ENCODE measurements at regions not wholly inside any gene's neighbourhood (a gene's known extent, or its start where the extent isn't known, plus 50 kb on each side); places are given as distances from the start of the nearest gene placed in this dataset.

DNA sequence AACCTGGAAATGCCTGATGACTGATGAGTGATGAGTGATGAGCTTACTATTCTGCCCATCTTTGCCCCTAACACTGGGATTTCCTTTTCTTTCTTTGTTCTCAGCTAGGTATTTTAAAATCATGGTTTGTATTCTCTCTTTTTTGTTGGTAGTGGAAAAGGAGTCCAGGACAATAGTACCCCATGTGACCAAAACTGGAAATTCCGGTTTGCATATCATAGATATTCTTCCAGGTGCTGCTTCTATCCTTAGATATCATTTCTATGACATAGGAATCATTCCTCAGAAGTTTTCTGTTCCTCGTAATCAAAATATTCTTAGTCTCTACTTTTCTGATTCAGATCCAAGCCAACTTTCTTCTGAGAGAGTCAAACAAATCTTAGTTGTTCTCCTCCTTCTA lies 320.5 kb upstream of the TET2 start:
- Histone ChIP-seq H3K27me3 (ENCODE audit: control insufficient read depth in 2 of 2, insufficient read depth in 2 of 2, low read length in 2 of 2) (no peaks in the 10 kb centered on the region), H3K4me1 (ENCODE audit: control insufficient read depth, extremely low read depth, insufficient read depth, low read length) (no peaks in the 10 kb centered on the region), H3K27ac (ENCODE audit: insufficient read depth, low read depth, low read length) (no peak overlapping the region), H3K79me2 (ENCODE audit: control insufficient read depth, insufficient read depth, low read length) (no peaks in the 10 kb centered on the region), H3K9me3 (replicated peaks; ENCODE audit: control insufficient read depth, insufficient read depth, low read length) (peaks cover 2% of the 10 kb centered on the region), H3K4me2 (ENCODE audit: insufficient read depth, low read length) (no peak overlapping the region), H4K20me1 (replicated peaks; ENCODE audit: control insufficient read depth, extremely low read depth, insufficient read depth, low read length) (no peaks in the 10 kb centered on the region), H2AFZ (ENCODE audit: low read depth, low read length) (no peak overlapping the region), H3K9me1 (replicated peaks; ENCODE audit: control insufficient read depth, extremely low read depth, insufficient read depth, low read length) (no peaks in the 10 kb centered on the region), H3K36me3 (ENCODE audit: control insufficient read depth in 2 of 2, extremely low read depth in 1 of 2, insufficient read depth in 2 of 2, low read length in 2 of 2) (no peaks in the 10 kb centered on the region), H3K9ac (replicated peaks; ENCODE audit: extremely low read depth, insufficient read depth, low read length) (no peak overlapping the region), H3K4me3 (replicated peaks in 1 of 3; ENCODE audit: insufficient read depth in 1 of 3, low read depth in 1 of 3, low read length in 3 of 3) (no peak overlapping the region)
- FAIRE-seq, result no peak
- no TSS peak for BruUV-seq (replicated peaks)
- ChIA-PET POLR2A (no interaction called here), CTCF (no interaction called here)
- intact Hi-C loops (cut with micrococcal nuclease), result no loop called here
- TF ChIP-seq POLR2A (IDR thresholded peaks at IDR 0.05; ENCODE audit: low read depth, low read length), result no peak
- TF ChIP-seq POLR2AphosphoS5 (IDR thresholded peaks at IDR 0.05; ENCODE audit: insufficient read depth, low read depth, low read length), result no peak
- no peak for TF ChIP-seq EZH2 (IDR thresholded peaks at IDR 0.05; ENCODE audit: borderline replicate concordance, low read depth, low read length, severe bottlenecking)
- no peak for TF ChIP-seq JUN (IDR thresholded peaks at IDR 0.05; ENCODE audit: borderline replicate concordance, insufficient read depth, insufficient read length, low read depth)
- dilution Hi-C loops (cut with MboI; ENCODE audit: extremely low pct_ligation_motif_present, low sequenced_read_pairs), result no loop called here
- no peak for DNase-seq (ENCODE audit: low read depth, low spot score)

DNA sequence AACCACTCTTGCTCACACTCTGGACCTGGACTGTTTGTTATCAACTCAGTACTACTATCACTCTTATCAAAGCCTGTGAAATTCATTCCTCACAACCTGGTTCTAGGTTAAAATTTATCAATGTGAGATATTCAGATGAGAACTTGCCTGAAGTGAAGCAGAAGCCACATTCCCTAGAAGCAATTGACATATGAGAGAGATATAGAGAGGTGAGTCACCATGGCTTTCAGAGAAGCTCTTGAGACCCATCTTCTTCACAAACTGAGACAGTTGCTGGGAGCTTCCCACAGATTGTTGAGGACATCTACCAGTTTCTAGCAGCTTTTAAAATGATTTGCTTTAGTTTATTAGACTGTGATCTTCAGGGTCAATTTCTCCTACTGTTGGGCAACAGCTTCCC lies 316.9 kb upstream of the TET2 start:
- POLR2A ChIA-PET, result no interaction called here
- BruUV-seq (replicated peaks), result no TSS peak
- H3K4me1 ChIP-seq (ENCODE audit: control insufficient read depth, extremely low read depth, insufficient read depth, low read length), result no peaks in the 10 kb centered on the region
- no peak overlapping the region for H2AFZ ChIP-seq (ENCODE audit: low read depth, low read length)
- FAIRE-seq (no peak), DNase-seq (ENCODE audit: low read depth, low spot score) (no peak)
- dilution Hi-C loops (cut with MboI; ENCODE audit: extremely low pct_ligation_motif_present, low sequenced_read_pairs), result no loop called here
- H4K20me1 ChIP-seq (replicated peaks; ENCODE audit: control insufficient read depth, extremely low read depth, insufficient read depth, low read length), result no peaks in the 10 kb centered on the region
- no peaks in the 10 kb centered on the region for H3K36me3 ChIP-seq (ENCODE audit: control insufficient read depth in 2 of 2, extremely low read depth in 1 of 2, insufficient read depth in 2 of 2, low read length in 2 of 2)
- H3K27ac ChIP-seq (ENCODE audit: insufficient read depth, low read depth, low read length), result no peak overlapping the region
- no peak overlapping the region for H3K9ac ChIP-seq (replicated peaks; ENCODE audit: extremely low read depth, insufficient read depth, low read length)
- no peaks in the 10 kb centered on the region for H3K79me2 ChIP-seq (ENCODE audit: control insufficient read depth, insufficient read depth, low read length)
- no peaks in the 10 kb centered on the region for H3K9me1 ChIP-seq (replicated peaks; ENCODE audit: control insufficient read depth, extremely low read depth, insufficient read depth, low read length)
- no peak overlapping the region for H3K4me2 ChIP-seq (ENCODE audit: insufficient read depth, low read length)
- H3K4me3 ChIP-seq (replicated peaks in 1 of 3; ENCODE audit: insufficient read depth in 1 of 3, low read depth in 1 of 3, low read length in 3 of 3), result no peak overlapping the region
- peaks cover 2% of the 10 kb centered on the region for H3K9me3 ChIP-seq (replicated peaks; ENCODE audit: control insufficient read depth, insufficient read depth, low read length)
- TF ChIP-seq MYC (IDR thresholded peaks at IDR 0.05; ENCODE audit: low read depth, low read length) (no peak), FOS (IDR thresholded peaks at IDR 0.05; ENCODE audit: borderline replicate concordance, insufficient read depth, low read length) (no peak), JUN (IDR thresholded peaks at IDR 0.05; ENCODE audit: borderline replicate concordance, insufficient read depth, insufficient read length, low read depth) (no peak), GATA2 (IDR thresholded peaks at IDR 0.05; ENCODE audit: insufficient read depth, insufficient read length, low read depth, low read length) (no peak), POLR2AphosphoS5 (IDR thresholded peaks at IDR 0.05; ENCODE audit: insufficient read depth, low read depth, low read length) (no peak), POLR2A (IDR thresholded peaks at IDR 0.05; ENCODE audit: low read depth, low read length) (no peak), EZH2 (IDR thresholded peaks at IDR 0.05; ENCODE audit: borderline replicate concordance, low read depth, low read length, severe bottlenecking) (no peak)
- TF ChIP-seq, protein P1, sequence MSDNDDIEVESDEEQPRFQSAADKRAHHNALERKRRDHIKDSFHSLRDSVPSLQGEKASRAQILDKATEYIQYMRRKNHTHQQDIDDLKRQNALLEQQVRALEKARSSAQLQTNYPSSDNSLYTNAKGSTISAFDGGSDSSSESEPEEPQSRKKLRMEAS (IDR thresholded peaks at IDR 0.05; ENCODE audit: insufficient read depth, insufficient read length), result no peak
- TF ChIP-seq, protein P2, sequence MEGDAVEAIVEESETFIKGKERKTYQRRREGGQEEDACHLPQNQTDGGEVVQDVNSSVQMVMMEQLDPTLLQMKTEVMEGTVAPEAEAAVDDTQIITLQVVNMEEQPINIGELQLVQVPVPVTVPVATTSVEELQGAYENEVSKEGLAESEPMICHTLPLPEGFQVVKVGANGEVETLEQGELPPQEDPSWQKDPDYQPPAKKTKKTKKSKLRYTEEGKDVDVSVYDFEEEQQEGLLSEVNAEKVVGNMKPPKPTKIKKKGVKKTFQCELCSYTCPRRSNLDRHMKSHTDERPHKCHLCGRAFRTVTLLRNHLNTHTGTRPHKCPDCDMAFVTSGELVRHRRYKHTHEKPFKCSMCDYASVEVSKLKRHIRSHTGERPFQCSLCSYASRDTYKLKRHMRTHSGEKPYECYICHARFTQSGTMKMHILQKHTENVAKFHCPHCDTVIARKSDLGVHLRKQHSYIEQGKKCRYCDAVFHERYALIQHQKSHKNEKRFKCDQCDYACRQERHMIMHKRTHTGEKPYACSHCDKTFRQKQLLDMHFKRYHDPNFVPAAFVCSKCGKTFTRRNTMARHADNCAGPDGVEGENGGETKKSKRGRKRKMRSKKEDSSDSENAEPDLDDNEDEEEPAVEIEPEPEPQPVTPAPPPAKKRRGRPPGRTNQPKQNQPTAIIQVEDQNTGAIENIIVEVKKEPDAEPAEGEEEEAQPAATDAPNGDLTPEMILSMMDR (IDR thresholded peaks at IDR 0.05; ENCODE audit: extremely low read depth in 1 of 2, insufficient read depth in 1 of 2, low read depth in 1 of 2, low read length in 2 of 2), result no peak
- H3K27me3 ChIP-seq (ENCODE audit: control insufficient read depth in 2 of 2, insufficient read depth in 2 of 2, low read length in 2 of 2), result no peaks in the 10 kb centered on the region
- intact Hi-C loops (cut with micrococcal nuclease), result no loop called here
- CTCF ChIA-PET, result no interaction called here

Measured in endothelial cell of umbilical vein (primary cell).